ENCODE measurements at regions not wholly inside any gene's neighbourhood (a gene's known extent, or its start where the extent isn't known, plus 50 kb on each side); places are given as distances from the start of the nearest gene placed in this dataset.

DNA sequence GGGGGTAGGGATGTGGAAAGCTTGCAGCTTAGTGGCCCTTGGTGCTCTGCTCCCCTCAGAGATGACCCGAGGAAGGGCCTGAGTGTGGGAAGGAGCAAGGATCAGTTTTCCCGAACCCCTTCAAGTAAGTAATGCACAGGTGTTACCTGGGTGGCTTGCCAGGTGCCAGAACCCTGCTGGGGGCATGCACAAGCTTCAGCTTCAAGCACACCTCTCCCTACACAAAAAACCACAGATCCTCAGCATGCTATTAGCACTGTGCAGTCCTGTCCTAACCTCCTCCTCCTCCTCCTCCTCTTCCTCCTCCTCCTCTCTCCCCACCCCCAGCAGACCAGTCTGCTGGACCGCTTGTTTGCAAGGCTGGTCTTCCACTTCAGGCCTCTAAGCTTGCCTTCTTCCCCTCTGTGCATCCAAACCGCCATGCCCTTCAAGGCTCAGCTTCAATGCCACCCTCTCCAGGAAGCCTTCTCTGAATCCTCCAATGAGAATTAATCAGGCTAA is 114.8 kb downstream of the ACAA2 start:
- Histone ChIP-seq H3K27ac (replicated peaks) (no peak overlapping the region), H3K27me3 (ENCODE audit: insufficient read depth, poor library complexity, severe bottlenecking) (peaks cover 5% of the 10 kb centered on the region), H3K4me3 (replicated peaks; ENCODE audit: insufficient read depth, low read length) (no peak overlapping the region)
- TF ChIP-seq SPI1 (IDR thresholded peaks at IDR 0.05; ENCODE audit: borderline replicate concordance, low read depth) (no peak), GABPA (IDR thresholded peaks at IDR 0.05; ENCODE audit: low read depth) (no peak), POLR2AphosphoS5 (IDR thresholded peaks at IDR 0.05; ENCODE audit: low read depth) (no peak), CTCF (IDR thresholded peaks at IDR 0.05; ENCODE audit: insufficient read depth, low read length) (no peak)
- TF ChIP-seq, protein P1, sequence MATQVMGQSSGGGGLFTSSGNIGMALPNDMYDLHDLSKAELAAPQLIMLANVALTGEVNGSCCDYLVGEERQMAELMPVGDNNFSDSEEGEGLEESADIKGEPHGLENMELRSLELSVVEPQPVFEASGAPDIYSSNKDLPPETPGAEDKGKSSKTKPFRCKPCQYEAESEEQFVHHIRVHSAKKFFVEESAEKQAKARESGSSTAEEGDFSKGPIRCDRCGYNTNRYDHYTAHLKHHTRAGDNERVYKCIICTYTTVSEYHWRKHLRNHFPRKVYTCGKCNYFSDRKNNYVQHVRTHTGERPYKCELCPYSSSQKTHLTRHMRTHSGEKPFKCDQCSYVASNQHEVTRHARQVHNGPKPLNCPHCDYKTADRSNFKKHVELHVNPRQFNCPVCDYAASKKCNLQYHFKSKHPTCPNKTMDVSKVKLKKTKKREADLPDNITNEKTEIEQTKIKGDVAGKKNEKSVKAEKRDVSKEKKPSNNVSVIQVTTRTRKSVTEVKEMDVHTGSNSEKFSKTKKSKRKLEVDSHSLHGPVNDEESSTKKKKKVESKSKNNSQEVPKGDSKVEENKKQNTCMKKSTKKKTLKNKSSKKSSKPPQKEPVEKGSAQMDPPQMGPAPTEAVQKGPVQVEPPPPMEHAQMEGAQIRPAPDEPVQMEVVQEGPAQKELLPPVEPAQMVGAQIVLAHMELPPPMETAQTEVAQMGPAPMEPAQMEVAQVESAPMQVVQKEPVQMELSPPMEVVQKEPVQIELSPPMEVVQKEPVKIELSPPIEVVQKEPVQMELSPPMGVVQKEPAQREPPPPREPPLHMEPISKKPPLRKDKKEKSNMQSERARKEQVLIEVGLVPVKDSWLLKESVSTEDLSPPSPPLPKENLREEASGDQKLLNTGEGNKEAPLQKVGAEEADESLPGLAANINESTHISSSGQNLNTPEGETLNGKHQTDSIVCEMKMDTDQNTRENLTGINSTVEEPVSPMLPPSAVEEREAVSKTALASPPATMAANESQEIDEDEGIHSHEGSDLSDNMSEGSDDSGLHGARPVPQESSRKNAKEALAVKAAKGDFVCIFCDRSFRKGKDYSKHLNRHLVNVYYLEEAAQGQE (IDR thresholded peaks at IDR 0.05; ENCODE audit: insufficient replicate concordance, low read depth): no peak
- no peak for DNase-seq (ENCODE audit: low read depth in 1 of 2, low spot score in 1 of 2)

DNA sequence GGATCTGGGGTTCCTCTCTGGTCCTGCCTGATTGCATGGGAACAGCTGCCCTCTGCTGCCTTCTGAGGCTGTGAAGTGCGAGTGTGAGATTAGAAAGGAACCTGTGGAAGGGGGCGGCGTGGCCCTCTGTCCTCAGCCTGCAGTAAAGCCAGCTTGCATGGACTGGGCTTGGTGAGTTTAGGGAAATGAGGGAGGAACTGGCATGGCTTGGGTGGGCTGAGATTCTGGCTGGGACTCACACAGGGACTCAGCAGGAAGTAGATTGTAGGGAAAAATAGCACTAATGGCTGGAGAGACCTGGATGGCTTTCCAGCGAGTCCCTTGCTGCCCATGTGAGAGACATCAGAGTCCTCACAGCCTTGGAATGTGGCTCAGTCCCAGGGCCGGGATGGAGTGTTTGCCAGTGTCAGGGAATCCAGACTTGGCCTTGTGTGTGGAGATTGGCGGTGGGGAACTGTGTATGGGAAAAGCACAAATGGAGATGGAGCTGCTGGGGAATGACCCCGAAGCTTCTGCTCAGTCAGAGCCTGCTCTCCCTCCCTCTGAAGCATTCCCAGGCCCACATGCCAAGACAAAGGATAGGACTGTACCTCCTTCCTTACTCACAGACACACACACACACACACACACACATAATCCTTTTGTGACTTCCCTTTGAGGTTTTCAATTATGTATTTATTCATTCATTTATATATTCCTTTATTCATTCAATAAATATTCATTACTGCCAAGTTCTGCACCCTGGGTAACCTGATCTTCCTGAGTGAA is 115.4 kb downstream of the ACAA2 start:
- TF ChIP-seq, protein P1 (IDR thresholded peaks at IDR 0.05; ENCODE audit: insufficient replicate concordance, low read depth): no peak
- TF ChIP-seq CTCF (IDR thresholded peaks at IDR 0.05; ENCODE audit: insufficient read depth, low read length): no peak
- TF ChIP-seq GABPA (IDR thresholded peaks at IDR 0.05; ENCODE audit: low read depth): no peak
- TF ChIP-seq POLR2AphosphoS5 (IDR thresholded peaks at IDR 0.05; ENCODE audit: low read depth): no peak
- no peak for TF ChIP-seq SPI1 (IDR thresholded peaks at IDR 0.05; ENCODE audit: borderline replicate concordance, low read depth)
- peaks cover 5% of the 10 kb centered on the region for H3K27me3 ChIP-seq (ENCODE audit: insufficient read depth, poor library complexity, severe bottlenecking)
- H3K4me3 ChIP-seq (replicated peaks; ENCODE audit: insufficient read depth, low read length): no peak overlapping the region
- no peak overlapping the region for H3K27ac ChIP-seq (replicated peaks)
- DNase-seq (ENCODE audit: low read depth in 1 of 2, low spot score in 1 of 2): no peak

DNA sequence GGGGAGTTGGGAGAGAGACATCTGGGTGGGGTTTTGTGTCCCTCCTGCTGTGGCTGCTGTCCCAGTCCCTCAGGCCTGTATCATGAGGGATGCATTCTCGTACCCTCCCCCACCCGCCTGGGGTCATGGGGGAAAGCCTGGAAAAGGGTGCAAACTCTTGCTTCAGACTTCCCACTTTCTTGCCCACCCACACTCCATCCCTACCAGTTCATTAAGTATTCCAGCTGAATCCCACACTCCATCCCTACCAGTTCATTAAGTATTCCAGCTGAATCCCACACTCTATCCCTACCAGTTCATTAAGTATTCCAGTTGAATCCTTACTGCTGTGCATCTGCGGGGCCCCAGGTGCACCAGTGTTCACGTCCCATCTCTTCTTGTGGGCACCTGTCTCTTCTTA is 116.3 kb downstream of the ACAA2 start:
- no peak for DNase-seq (ENCODE audit: low read depth in 1 of 2, low spot score in 1 of 2)
- H3K27ac ChIP-seq (replicated peaks): no peak overlapping the region
- no peak for TF ChIP-seq CTCF (IDR thresholded peaks at IDR 0.05; ENCODE audit: insufficient read depth, low read length)
- TF ChIP-seq, protein P1 (IDR thresholded peaks at IDR 0.05; ENCODE audit: insufficient replicate concordance, low read depth): no peak
- TF ChIP-seq GABPA (IDR thresholded peaks at IDR 0.05; ENCODE audit: low read depth): no peak
- TF ChIP-seq POLR2AphosphoS5 (IDR thresholded peaks at IDR 0.05; ENCODE audit: low read depth): no peak
- peaks cover 5% of the 10 kb centered on the region for H3K27me3 ChIP-seq (ENCODE audit: insufficient read depth, poor library complexity, severe bottlenecking)
- no peak overlapping the region for H3K4me3 ChIP-seq (replicated peaks; ENCODE audit: insufficient read depth, low read length)
